Caco-2 (cell line): ENCODE measurements at regions not wholly inside any gene's neighbourhood (a gene's known extent, or its start where the extent isn't known, plus 50 kb on each side); places are given as distances from the start of the nearest gene placed in this dataset.

Experiments used
- BruUV-seq: library from RNA; stranded (reverse); fragments of 400-500 nt; replicated peaks from 2 replicates; lab custom pipeline; 2021; lab: Mats Ljungman, UMichigan
- CTCF ChIA-PET: fragments of 300-600 bp; sonication (Branson Sonifier 250); formaldehyde crosslinking; loops from one replicate; lab custom pipeline; 2022; ENCODE audit warnings: antibody characterized with exemption; lab: Charles Lee
- POLR2A ChIA-PET: fragments of 300-600 bp; sonication (Branson Sonifier 250); formaldehyde crosslinking; loops from one replicate; lab custom pipeline; 2022; ENCODE audit warnings: antibody characterized with exemption; lab: Charles Lee
- DNase-seq, 2 experiments: peaks; one replicate each; pipeline versions ENCODE4 v3.0.0 to v3.0.0-alpha.2; 2020 to 2022
- H3K27me3 ChIP-seq: replicated peaks from 2 replicates; pipeline ENCODE4 v1.6.0; 2011; ENCODE audit warnings: low read length; ENCODE audit not compliant: control insufficient read depth, insufficient read depth
- H3K36me3 ChIP-seq: 2 replicates; pipeline ENCODE4 v1.5.1; 2011; ENCODE audit warnings: low read length; ENCODE audit not compliant: control insufficient read depth, insufficient read depth
- H3K4me1 ChIP-seq: fragments of 250-450 bp; sonication (Bioruptor Pico); 2 replicates; pipeline ENCODE4 v1.5.1; 2020; ENCODE audit warnings: mild to moderate bottlenecking
- H3K4me3 ChIP-seq: 2 replicates; pipeline ENCODE4 v1.5.1; 2011; ENCODE audit warnings: low read depth, mild to moderate bottlenecking, control low read depth, low read length
- H3K9me3 ChIP-seq: fragments of 250-450 bp; sonication (Bioruptor Pico); 2 replicates; pipeline ENCODE4 v1.5.1; 2020; ENCODE audit warnings: mild to moderate bottlenecking, moderate library complexity
- H3K27ac Mint-ChIP-seq: one replicate; pipeline ENCODE4 v1.8.0; 2022; ENCODE audit warnings: mixed read lengths; ENCODE audit not compliant: unreplicated experiment
- H3K27me3 Mint-ChIP-seq: one replicate; pipeline ENCODE4 v1.8.0; 2022; ENCODE audit warnings: mixed read lengths; ENCODE audit not compliant: insufficient read depth, unreplicated experiment
- H3K36me3 Mint-ChIP-seq: one replicate; pipeline ENCODE4 v1.8.0; 2022; ENCODE audit warnings: mild to moderate bottlenecking, mixed read lengths; ENCODE audit not compliant: insufficient read depth, unreplicated experiment
- H3K4me1 Mint-ChIP-seq: one replicate; pipeline ENCODE4 v1.8.0; 2022; ENCODE audit warnings: low read depth, mixed read lengths; ENCODE audit not compliant: unreplicated experiment
- H3K4me3 Mint-ChIP-seq: one replicate; pipeline ENCODE4 v1.8.0; 2022; ENCODE audit warnings: mild to moderate bottlenecking, moderate library complexity, mixed read lengths; ENCODE audit not compliant: unreplicated experiment
- H3K9me3 Mint-ChIP-seq: one replicate; pipeline ENCODE4 v1.8.0; 2022; ENCODE audit warnings: mixed read lengths; ENCODE audit not compliant: unreplicated experiment
- CTCF ChIP-seq, 2 experiments: fragments of 200-600 bp in 1 of 2; IDR thresholded peaks; 1 replicate in 1 of 2; 2 replicates in 1 of 2; pipeline versions ENCODE4 v1.5.1 to v1.8.0; 2011 to 2022; ENCODE audit warnings: antibody characterized with exemption in 1 of 2, control low read depth in 1 of 2, inconsistent platforms in 1 of 2, low read depth in 1 of 2, low read length in 1 of 2, mild to moderate bottlenecking in 1 of 2, moderate library complexity in 1 of 2; ENCODE audit not compliant: insufficient read depth in 1 of 2, severe bottlenecking in 1 of 2, unreplicated experiment in 1 of 2
- intact Hi-C: fragments of 100-400 bp; cut with micrococcal nuclease; formaldehyde crosslinking; loops from one replicate; pipeline ENCODE4 v1.10.0; 2022; ENCODE audit not compliant: unreplicated experiment

- Mint-ChIP-seq H3K4me3 (no peak overlapping the region), H3K36me3 (no peaks in the 10 kb centered on the region), H3K9me3 (no peaks in the 10 kb centered on the region), H3K4me1 (no peaks in the 10 kb centered on the region), H3K27ac (no peak overlapping the region), H3K27me3 (no peaks in the 10 kb centered on the region)
- BruUV-seq, result no TSS peak
- ChIA-PET CTCF (no interaction called here), POLR2A (no interaction called here)
- DNase-seq, result no peak
- H3K4me3 ChIP-seq, result no peak overlapping the region
- H3K36me3 ChIP-seq, result no peaks in the 10 kb centered on the region
- TF ChIP-seq CTCF (IDR thresholded peaks at IDR 0.05; ENCODE audit: insufficient read depth in 1 of 2, low read depth in 1 of 2, low read length in 1 of 2, severe bottlenecking in 1 of 2, unreplicated experiment in 1 of 2), result no peak
- no peaks in the 10 kb centered on the region for H3K27me3 ChIP-seq
- H3K9me3 ChIP-seq, result no peaks in the 10 kb centered on the region
- intact Hi-C loops, result no loop called here
- H3K4me1 ChIP-seq, result no peaks in the 10 kb centered on the region
Measured at GRCh38 chr2:58677748-58678147, 436.6 kb upstream of the FANCL start.

- CTCF ChIA-PET, result no interaction called here
- Histone ChIP-seq H3K36me3 (no peaks in the 10 kb centered on the region), H3K4me1 (no peaks in the 10 kb centered on the region), H3K4me3 (no peak overlapping the region), H3K9me3 (0 out of 2 replicates have a peak, but pooled peaks cover 2% of the 10 kb centered on the region), H3K27me3 (no peaks in the 10 kb centered on the region)
- no peak overlapping the region for H3K4me3 Mint-ChIP-seq
- no peak for DNase-seq
- H3K4me1 Mint-ChIP-seq, result no peaks in the 10 kb centered on the region
- H3K27me3 Mint-ChIP-seq, result no peaks in the 10 kb centered on the region
- no peaks in the 10 kb centered on the region for H3K36me3 Mint-ChIP-seq
- BruUV-seq, result no TSS peak
- intact Hi-C loops, result no loop called here
- POLR2A ChIA-PET, result no interaction called here
- TF ChIP-seq CTCF (IDR thresholded peaks at IDR 0.05; ENCODE audit: insufficient read depth in 1 of 2, low read depth in 1 of 2, low read length in 1 of 2, severe bottlenecking in 1 of 2, unreplicated experiment in 1 of 2), result no peak
- no peaks in the 10 kb centered on the region for H3K9me3 Mint-ChIP-seq
- H3K27ac Mint-ChIP-seq, result no peak overlapping the region
Measured at GRCh38 chr2:58671675-58672074, 430.6 kb upstream of the FANCL start.

DNA sequence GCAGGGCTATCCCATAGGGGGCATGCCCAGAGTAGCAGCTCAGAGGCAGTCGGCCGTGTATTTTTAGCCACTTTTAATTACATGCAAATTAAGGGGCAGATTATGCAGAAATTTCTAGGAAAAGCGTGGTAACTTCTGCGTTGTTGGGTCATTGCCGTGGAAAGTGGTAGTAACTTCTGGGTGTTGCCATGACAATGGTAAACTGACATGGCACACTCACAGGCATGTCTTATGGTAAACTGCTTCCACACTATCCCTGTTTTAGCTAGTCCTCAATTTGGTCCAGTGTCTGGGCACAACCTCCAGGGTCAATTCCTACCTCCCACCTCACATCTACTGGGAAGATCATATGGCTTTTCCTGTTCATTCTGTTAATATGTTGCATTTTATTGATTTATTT, 428.9 kb upstream of the FANCL start:
- Mint-ChIP-seq H3K36me3 (no peaks in the 10 kb centered on the region), H3K9me3 (no peaks in the 10 kb centered on the region)

More for the DNA sequence above, 428.9 kb upstream of the FANCL start:
- no TSS peak for BruUV-seq
- TF ChIP-seq CTCF (IDR thresholded peaks at IDR 0.05; ENCODE audit: insufficient read depth in 1 of 2, low read depth in 1 of 2, low read length in 1 of 2, severe bottlenecking in 1 of 2, unreplicated experiment in 1 of 2), result no peak
- H3K4me1 Mint-ChIP-seq, result no peaks in the 10 kb centered on the region
- no peak for DNase-seq
- no peaks in the 10 kb centered on the region for H3K27me3 ChIP-seq
- CTCF ChIA-PET, result no interaction called here
- no peak overlapping the region for H3K4me3 Mint-ChIP-seq
- POLR2A ChIA-PET, result no interaction called here
- H3K27me3 Mint-ChIP-seq, result no peaks in the 10 kb centered on the region
- H3K36me3 ChIP-seq, result no peaks in the 10 kb centered on the region
- intact Hi-C loops, result no loop called here
- no peak overlapping the region for H3K27ac Mint-ChIP-seq
- 0 out of 2 replicates have a peak, but pooled peaks cover 2% of the 10 kb centered on the region for H3K9me3 ChIP-seq
- no peaks in the 10 kb centered on the region for H3K4me1 ChIP-seq
- H3K4me3 ChIP-seq, result no peak overlapping the region
